Left cardiac atrium (tissue), 4 donors: ENCODE measurements at regions not wholly inside any gene's neighbourhood (a gene's known extent, or its start where the extent isn't known, plus 50 kb on each side); places are given as distances from the start of the nearest gene placed in this dataset.
"Not testable (repeated sequence)": the region's sequence is repeated elsewhere in the genome, so short reads cannot be mapped to it uniquely, and the experiment has no call there.

Source experiments
- ATAC-seq, 2 donors: fragments of 200-7000 bp; cut with Tn5 transposase; one replicate each; pipeline ENCODE4 v1.9.1; 2020; ENCODE audit warnings: mild to moderate bottlenecking in 2 of 2, moderate library complexity in 2 of 2
- DNase-seq: peaks from one replicate; pipeline ENCODE4 v3.0.0-alpha.2; 2020
- intact Hi-C, 2 donors: fragments of 100-400 bp; cut with DNase I; formaldehyde crosslinking; loops; one replicate each; pipeline versions ENCODE4 v1.14.1 to v1.15.1; 2022 to 2023
- donor health status: DM: no; HTN: yes; CAD: no.
- donor health status: DM: no; HTN: yes; CAD: no; lungs with severe emphysema.
- donor health status: DM: yes; HTN: yes; CAD: no.
- donor health status: Dilated cardiomyopathy.

DNA sequence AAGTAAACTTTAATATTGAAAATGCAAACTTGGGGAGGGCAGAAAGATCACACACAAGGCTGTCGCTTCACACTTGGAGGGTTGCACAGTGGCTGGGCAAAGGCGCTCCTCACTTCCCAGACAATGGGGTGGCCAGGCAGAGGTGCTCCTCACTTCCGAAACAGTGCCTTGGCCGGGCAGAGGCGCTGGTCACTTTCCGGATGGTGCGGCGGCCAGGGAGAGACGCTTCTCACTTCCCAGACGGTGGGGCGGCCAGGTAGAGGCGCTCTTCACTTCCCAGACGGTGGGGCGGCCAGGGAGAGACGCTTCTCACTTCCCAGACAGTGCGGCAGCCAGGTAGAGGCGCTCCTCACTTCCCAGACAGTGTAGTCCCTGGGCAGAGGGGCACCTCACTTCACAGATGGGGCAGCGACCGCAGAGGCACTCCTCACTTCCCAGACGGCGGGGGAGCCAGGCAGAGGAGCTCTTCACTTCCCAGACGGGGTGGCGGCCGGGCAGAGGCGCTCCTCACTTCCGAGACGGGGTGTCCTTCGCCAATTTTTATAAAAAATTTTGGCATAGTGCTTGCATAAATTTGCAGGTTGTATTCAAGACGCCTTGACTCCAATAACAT lies 140.8 kb upstream of the PZP start:
- ATAC-seq (no peak), DNase-seq (no peak)
- intact Hi-C loops = no loop called here

DNA sequence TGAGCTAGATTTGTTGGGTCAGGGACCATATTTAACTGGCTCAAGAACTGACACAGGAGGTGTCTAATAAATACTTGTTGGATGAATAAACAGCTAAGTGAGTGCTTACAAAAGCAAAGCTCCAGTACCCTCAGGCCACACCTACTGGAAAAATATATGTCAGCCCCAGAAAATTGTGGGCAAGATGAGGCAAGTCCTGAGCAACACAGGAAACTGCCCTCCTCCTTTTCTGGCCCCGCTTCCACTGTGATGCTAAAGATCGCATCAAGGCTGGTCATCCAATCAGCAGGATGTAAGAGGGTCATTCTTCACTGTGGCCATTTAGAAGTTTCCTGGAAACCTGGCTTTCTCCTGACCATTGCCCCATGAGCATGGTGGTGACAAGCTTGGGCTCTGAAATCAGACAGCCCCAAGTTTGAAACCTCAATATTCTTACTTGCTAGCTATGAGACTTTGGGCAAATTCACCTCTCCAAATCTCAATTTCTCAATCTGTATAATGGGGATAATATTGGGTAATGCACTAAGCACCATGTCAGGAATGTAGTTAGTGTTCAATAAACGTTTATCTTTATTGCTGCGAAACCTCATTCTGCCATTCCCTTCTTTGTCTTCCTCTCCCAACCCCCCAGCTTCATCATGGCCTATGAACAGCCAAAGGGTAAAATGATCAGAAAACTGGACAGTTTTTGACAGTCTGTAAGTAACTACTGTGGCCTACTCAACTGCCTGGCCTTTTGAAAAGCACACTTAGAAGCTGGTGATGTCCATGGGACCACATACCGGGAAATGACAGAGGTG lies 139.3 kb upstream of the PZP start:
- intact Hi-C loops = no loop called here
- DNase-seq (no peak), ATAC-seq (no peak)

DNA sequence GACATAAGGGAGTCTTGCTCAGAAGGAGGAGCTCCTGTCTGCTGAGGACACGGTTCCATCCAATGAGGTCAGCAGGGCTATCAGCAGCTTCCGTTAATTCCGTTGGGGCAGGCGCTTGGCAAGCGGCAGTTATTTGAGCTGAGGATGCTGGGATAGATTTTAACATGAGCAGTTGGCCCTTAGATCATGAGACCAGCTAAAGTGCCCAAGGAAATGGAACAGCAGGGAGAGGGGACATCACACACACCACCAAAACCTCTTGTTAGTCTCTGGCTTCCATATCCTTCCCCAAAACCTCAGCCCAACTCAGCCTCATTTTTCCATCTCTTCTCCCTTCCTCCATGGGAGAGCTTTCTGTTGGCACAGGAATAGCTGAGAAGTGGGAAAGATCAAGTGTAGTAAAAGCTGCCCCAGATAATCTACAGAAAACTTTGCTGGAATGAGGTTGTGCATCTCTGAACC lies 138.7 kb upstream of the PZP start:
- peak; percentile 44 for DNase-seq
- intact Hi-C loops = no loop called here
- ATAC-seq = peak in 1 of 2 donors; percentile 64

DNA sequence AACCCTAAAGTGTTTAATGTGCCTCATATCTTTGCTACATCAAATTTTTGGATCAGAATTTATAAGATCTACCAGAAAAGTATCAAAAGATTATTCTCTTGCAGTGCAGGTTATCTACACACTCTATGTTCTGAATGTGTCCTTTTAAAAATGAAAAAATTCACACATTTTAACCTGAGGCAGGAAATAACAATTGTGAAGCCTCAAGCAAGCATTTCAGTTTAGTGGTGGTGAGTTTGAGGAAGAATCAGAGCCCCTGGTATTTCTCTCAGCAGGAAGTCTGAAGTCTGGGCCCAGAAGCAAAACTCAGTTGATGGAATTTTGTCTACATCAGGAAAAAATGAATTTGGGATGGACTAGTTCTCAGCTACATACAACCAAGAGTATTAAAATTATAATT lies 137.0 kb upstream of the PZP start:
- intact Hi-C loops = no loop called here
- no peak for DNase-seq
- no peak for ATAC-seq

DNA sequence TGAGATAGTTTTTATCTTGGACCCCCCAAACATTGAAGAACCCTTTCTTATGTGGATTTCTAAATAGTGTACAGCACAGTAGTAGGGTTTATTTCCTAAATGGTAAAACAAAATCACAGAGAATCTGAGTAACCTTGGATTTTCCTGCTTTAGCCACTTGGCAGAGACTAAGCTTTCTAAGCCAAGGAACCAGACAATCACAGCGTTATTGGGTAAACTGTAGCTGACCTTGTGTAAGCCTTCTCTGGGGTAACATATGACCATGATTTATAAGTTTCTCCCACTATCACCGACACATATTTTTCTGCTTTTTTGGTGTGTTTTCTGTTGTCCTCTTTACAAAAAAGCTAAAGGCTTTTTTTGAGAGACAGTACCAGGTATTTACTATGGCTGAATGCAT lies 136.3 kb upstream of the PZP start:
- DNase-seq = no peak
- peak in 1 of 2 donors; percentile 74 for ATAC-seq
- intact Hi-C loops = no loop called here

DNA sequence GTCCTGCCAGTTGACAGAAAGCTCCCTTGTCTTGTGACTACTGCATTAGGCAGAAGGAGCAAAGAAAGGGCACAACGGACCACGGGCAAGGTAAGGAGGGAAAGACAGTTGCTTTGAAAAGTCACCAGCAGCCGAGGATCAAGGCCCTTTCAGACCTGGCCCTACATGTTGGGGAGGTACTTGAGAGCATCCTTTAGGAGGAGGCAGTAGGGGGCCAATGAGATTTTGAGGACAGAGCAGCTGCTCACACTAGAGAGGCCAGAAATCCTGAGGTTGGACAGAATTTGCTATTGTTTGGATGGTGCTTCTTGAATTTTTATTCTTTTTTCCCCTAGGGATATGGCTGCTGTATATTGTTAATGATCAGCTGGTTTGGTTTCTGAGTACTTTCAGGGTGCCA lies 135.5 kb upstream of the PZP start:
- intact Hi-C loops = no loop called here
- no peak for DNase-seq
- no peak for ATAC-seq

DNA sequence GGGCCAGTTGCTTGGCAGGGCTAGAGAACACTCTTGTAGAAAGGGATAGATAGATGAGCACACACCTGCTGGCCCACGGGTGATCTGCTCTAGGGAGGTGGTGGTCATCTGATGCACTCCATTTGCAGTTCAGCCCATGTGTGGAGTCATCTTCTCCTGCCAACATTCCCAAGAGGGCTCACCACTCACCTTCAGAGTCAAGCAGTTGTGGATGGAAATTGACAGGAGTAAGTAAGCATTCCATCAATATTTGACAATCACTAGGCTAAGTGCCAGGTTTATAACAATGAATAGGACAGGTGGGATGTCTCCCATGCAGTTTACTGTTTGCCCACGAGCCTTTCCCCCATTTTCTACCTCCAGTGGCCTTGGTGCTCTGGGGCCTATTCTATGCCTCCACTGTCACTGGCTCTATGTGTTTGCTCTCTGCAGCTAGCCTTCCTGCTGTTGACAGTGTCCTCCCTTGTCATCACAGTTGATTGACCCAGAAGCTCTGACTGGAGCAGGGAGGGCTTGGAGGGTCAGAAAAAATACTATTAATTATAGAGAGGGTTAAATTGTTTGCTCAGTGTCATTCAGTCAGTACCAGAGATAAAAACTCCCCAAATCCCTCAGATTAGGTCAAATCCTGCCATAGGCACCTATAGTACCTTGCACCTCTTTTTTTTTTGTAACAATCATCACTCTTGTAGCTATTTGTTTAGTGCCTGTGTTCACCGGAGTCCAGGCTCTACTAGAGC lies 134.6 kb upstream of the PZP start:
- ATAC-seq (no peak), DNase-seq (no peak)
- intact Hi-C loops = no loop called here

DNA sequence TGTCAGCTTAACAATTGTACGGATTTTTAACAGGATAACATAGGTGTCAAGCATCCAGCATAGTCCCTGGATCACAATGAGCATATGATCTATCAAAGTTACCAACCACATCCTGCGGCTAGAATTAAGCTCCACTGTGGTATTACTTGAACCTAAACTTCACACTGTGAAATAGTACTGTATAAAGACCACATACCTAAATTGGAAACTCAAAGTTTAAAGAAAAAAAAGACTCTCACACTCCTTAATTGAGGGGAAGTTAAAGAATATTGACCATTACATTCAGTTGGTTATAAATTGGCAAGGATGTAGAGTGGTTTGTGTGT lies 133.0 kb upstream of the PZP start:
- intact Hi-C loops = no loop called here
- DNase-seq (no peak), ATAC-seq (no peak)

DNA sequence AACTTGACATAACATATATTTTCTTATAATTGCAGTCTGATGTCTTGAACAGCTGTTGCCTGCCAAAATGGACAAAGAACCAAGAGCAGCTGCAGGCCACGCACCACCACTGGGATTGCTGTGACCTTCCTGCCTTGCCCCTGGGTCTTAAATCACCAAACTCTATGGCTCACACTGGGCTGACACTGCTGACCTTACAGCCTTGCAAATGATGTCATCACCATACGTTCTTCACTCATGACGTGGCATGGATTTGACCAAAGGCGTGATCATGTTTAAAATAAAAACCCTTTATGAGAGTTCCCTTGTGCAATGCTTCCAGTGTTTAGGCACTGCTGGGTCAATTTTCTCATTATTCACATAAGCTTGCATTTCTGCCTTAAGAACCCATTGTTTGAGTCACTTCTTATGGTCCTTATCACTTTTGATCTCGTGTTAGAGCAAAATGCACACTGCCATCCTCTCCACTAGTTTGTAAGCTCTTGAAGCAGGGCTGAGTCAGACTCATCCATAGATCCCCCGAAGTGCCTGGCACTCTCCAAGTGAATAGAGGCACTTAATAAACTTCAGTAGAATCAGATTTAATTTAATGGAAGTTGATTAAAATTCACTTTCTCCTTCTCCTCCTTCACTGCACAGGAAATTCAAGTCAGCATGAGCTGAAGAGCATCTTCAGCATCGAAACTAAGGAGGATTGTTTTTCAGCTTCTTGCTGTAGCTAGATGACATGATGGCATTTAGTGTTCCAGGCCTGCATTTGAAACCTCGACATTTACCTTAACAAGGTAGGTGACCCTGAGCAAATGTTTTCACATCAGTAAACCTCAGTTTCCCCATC lies 132.4 kb upstream of the PZP start:
- intact Hi-C loops = no loop called here
- ATAC-seq (no peak), DNase-seq (no peak)

DNA sequence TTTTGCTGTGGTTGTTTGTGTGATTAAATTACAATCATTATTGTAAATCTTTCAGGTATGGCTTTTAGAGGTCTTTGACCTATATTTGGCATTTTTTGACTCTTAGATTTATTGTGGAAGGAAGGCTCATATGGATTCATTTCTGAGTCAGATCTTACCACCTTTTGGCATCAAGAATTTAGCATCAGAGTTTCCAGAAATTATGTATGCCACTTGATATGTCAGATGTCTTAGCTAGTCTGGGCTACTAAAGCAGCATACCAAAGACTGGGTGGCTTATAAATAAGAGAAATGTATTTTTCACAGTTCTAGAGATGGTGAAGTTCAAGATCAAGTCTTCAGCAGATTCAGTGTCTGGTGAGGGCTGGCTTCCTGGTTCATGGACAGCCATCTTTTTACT lies 129.5 kb upstream of the PZP start:
- no peak for DNase-seq
- intact Hi-C loops = no loop called here
- no peak for ATAC-seq

DNA sequence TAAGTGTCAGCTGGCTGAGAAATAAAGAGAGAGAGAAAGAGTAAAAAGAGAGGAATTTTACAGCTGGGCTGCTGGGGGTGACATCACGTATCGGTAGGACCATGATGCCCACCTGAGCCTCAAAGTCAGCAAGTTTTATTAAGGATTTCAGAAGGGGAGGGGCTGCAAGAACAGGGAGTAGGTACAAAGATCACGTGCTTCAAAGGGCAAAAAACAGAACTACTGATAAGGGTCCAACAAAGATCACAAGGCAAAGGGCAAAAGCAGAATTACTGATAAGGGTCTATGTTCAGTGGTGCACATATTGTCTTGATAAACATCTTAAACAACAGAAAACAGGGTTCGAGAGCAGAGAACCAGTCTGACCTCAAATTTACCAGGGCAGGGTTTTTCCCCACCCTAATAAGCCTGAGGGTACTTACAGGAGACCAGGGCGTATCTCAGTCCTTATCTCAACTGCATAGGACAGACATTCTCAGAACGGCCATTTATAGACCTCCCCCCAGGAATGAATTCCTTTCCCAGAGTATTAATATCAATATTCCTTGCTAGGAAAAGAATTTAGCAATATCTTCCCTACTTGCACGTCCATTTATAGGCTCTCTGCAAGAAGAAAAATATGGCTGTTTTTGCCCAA lies 128.3 kb upstream of the PZP start:
- intact Hi-C loops, DNase-seq, ATAC-seq: not testable (repeated sequence)

DNA sequence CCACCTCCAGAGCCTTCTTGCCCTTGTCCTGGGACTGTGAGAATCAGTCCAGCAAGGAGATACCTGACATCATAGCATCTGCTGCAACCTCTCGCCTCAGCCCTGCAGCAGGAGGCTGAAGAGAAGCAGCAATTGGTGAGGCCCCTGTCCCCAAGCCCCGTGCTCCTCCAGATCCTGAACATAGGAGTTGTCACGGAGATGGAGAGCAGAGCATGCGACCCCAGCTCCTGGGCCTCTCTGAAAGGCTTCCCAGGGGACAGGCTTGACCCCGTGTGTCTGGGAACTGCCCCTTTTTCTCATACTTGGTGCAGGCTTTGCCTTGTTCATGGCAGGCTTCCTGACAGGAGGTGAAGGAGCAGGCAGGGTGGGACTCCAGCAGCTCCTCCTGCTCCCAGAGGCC lies 127.7 kb upstream of the PZP start:
- intact Hi-C loops = no loop called here
- no peak for ATAC-seq

DNA sequence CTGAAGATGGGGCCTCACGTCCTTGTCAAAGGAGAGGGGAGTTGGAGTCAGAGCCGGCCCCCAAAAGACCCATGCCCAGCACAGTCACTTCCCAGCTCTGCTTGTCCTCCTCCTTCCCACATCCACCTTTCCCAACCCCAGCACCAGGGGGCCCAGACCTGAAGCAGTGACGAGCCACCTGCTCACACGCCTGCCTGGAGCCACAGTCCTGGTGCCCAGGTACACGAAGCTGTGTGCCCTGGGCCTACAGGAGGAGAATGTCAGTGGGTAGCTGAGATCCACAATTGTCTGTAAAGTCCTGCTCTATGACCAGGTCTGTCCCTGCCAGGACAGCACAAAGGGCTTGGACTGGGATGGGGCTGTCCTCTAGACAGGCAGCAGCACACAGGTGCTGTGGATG lies 126.8 kb upstream of the PZP start:
- DNase-seq (no peak), ATAC-seq (no peak)
- intact Hi-C loops = no loop called here

More for the DNA sequence above, 127.7 kb upstream of the PZP start:
- no peak for DNase-seq

DNA sequence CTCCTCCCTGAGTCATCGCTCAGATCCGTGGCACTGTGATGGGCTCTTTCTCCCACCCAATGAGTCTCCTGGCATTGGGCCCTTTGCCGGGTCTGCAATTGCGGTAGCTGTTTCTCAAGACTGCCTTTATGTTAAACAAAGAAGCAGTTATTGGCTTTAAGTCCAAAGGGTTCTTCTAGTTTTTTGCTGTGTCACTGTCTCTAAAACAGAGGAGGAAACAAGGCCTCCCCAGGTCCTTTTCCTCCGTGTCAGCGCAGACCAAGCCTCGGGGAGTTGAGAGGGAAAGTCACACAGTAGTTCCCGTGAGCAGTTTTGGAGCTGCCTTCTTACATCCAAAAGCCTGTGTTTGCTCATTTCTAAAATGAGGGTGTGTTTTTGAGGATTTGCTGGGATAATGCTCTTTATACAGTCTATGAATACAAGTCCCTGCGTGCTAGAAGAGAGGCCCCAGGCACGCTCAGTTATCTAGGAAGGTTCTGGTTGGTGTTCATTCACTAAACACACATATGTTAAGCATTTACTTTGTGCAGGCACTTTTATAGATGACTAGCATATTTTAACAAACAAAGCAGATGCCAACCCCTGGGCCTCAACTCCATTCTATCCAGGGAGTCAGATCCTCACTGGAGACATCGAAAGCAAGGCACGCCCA lies 126.0 kb upstream of the PZP start:
- intact Hi-C loops = no loop called here
- DNase-seq (no peak), ATAC-seq (no peak)

DNA sequence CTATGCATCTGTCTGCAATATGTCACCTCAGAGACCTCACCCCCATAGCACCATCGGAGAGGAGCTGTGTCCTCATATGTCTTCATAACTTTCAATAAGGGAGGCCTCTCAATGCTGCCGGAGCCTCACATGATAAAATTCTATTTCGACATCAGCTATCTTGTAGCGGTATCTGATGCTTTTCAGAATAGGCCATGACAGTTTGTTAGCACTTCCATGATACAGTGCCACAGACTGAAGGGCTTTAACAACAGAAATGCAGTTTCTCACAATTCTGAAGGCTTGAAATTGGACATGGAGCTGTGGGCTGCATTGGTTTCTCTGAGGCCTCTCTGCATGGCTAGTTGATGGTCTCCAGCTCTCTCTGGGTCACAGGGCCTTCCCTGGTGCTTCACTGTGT lies 125.0 kb upstream of the PZP start:
- ATAC-seq (no peak), DNase-seq (no peak)
- intact Hi-C loops = no loop called here

DNA sequence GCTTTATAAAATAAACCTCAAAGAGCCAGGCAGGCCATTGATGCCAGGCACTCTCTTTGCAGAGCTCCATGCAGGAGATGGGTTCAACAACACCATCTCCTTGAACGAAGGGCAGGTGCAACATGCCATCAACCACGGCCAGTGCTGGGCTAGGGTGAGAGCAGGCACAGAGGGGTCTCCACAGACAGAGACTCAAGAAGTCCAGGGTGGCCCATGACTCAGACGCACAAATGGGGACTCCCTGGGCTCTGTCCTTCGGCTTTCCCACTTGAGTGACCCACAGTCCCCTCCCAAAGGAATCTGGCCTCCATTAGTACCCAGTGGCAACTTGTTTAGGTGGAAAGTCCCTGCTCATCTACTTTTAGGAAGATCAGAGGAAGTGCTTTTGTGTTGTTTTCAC lies 124.4 kb upstream of the PZP start:
- no peak for DNase-seq
- intact Hi-C loops = no loop called here
- ATAC-seq = no peak

DNA sequence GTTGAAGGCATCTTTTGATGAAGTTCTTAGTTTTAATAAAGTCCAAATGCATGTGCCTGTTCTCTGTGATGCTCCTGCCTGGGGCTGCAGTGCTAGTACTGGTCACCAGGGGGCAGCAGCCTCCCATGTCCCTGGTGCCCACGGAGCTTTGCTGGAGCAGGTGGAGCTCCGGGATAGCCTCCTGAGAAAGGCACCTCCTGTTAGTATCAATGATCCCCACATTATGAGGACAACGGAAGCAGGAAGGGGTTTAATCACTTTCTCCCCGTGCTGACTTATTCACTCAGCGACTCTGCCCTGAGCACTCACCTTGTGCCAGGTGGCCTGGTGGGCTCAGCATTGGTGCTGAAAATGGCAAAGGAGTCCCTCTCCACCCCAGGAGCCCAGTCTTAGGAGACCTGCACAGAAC lies 123.0 kb upstream of the PZP start:
- DNase-seq (peak; percentile 64), ATAC-seq (peak; percentile 62 to 72)
- intact Hi-C loops = no loop called here

DNA sequence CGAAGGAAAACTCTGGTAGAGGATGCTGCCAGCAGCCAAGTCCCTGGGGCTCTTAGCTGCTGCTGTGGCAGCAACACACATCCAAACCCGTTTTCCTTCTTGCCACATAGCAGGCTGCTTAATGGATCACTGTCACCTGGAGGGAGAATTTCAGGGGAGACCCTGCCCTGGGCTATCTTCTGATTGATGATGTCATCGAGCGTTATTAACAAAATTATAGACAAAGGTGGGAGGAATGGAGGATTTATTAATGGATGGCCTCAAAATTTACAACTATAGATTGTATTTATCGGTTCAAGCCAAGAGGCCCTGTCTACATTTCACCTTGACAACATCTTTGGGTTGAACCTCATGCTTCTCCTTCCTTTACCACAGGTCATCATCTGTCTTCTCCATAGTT lies 120.8 kb upstream of the PZP start:
- ATAC-seq (no peak), DNase-seq (no peak)
- intact Hi-C loops = no loop called here

DNA sequence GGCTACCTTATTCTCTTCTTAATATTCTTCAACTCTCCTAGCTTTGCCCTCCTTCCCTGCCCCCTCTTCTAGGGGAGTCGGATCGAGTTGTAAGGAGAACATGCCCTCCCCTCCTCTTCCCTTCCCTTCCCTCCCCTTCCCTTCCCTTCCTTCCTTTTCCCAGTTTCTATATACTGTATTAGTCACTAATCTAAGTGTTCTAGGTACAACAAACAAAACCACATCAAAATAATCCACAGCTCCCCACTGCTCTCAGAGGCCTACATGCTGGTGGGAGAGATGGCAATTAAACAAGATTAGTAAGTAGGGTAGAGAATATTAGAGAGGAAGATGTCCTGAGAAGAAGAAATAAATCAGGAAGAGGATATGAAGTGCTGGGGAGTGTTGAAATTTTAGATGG lies 119.9 kb upstream of the PZP start:
- no peak for DNase-seq
- no peak for ATAC-seq
- intact Hi-C loops = no loop called here
